Neural progenitor cell (in vitro differentiated cells): ENCODE measurements at regions not wholly inside any gene's neighbourhood (a gene's known extent, or its start where the extent isn't known, plus 50 kb on each side); places are given as distances from the start of the nearest gene placed in this dataset.

Experiments used
- DNase-seq: peaks from one replicate; pipeline ENCODE4 v3.0.0-alpha.2; 2016; ENCODE audit warnings: low spot score
- H2AFZ ChIP-seq: fragments of 200-600 bp; sonication (generic); replicated peaks from 2 replicates; pipeline ENCODE4 v1.6.1; 2016; ENCODE audit warnings: antibody characterized with exemption
- H3F3A ChIP-seq: fragments of 200-600 bp; sonication (generic); 2 replicates; pipeline ENCODE4 v1.6.1; 2016; ENCODE audit warnings: antibody characterized with exemption, low read depth
- H3K27ac ChIP-seq: fragments of 200-600 bp; sonication (generic); 2 replicates; pipeline ENCODE4 v1.5.1; 2016; ENCODE audit warnings: mild to moderate bottlenecking
- H3K27me3 ChIP-seq: fragments of 200-600 bp; sonication (generic); 2 replicates; pipeline ENCODE4 v1.6.1; 2016; ENCODE audit warnings: mild to moderate bottlenecking, moderate library complexity
- H3K36me3 ChIP-seq: fragments of 200-600 bp; sonication (generic); 2 replicates; pipeline ENCODE4 v1.5.1; 2016
- H3K4me1 ChIP-seq: fragments of 200-600 bp; sonication (generic); 2 replicates; pipeline ENCODE4 v1.6.1; 2016; ENCODE audit warnings: mixed run types
- H3K4me2 ChIP-seq: fragments of 200-600 bp; sonication (generic); 2 replicates; pipeline ENCODE4 v1.6.1; 2016
- H3K4me3 ChIP-seq: fragments of 200-600 bp; sonication (generic); 2 replicates; pipeline ENCODE4 v1.5.1; 2016
- H3K79me2 ChIP-seq: fragments of 200-600 bp; sonication (generic); 2 replicates; pipeline ENCODE4 v1.6.1; 2016; ENCODE audit warnings: low read depth
- H3K9ac ChIP-seq: fragments of 200-600 bp; sonication (generic); 2 replicates; pipeline ENCODE4 v1.6.1; 2016
- H3K9me3 ChIP-seq: fragments of 200-600 bp; sonication (generic); 2 replicates; pipeline ENCODE4 v1.5.1; 2016; ENCODE audit warnings: low read depth
- H4K20me1 ChIP-seq: fragments of 200-600 bp; sonication (generic); 2 replicates; pipeline ENCODE4 v1.6.1; 2016; ENCODE audit warnings: low read depth
- H3K27ac Mint-ChIP-seq: 3 replicates; pipeline ENCODE4 v1.8.0; 2021; ENCODE audit warnings: mixed read lengths
- H3K27me3 Mint-ChIP-seq: 2 replicates; pipeline ENCODE4 v1.8.0; 2022; ENCODE audit warnings: low read depth, mild to moderate bottlenecking, inconsistent platforms, moderate library complexity, mixed read lengths; ENCODE audit not compliant: insufficient read depth
- H3K36me3 Mint-ChIP-seq: 3 replicates; pipeline ENCODE4 v1.8.0; 2021; ENCODE audit warnings: mixed read lengths
- H3K4me1 Mint-ChIP-seq: 3 replicates; pipeline ENCODE4 v1.8.0; 2021; ENCODE audit warnings: mixed read lengths
- H3K4me3 Mint-ChIP-seq: 3 replicates; pipeline ENCODE4 v1.8.0; 2021; ENCODE audit warnings: mild to moderate bottlenecking, moderate library complexity, mixed read lengths
- H3K9me3 Mint-ChIP-seq: 3 replicates; pipeline ENCODE4 v1.8.0; 2020; ENCODE audit warnings: mixed read lengths
- CTCF ChIP-seq: fragments of 200-600 bp; sonication (generic); IDR thresholded peaks from 2 replicates; pipeline ENCODE4 v1.5.1; 2017; ENCODE audit warnings: antibody characterized with exemption, mild to moderate bottlenecking
- EZH2 ChIP-seq: fragments of 200-600 bp; sonication (generic); IDR thresholded peaks from 2 replicates; pipeline ENCODE4 v1.6.1; 2017; ENCODE audit warnings: antibody characterized with exemption, mild to moderate bottlenecking, moderate library complexity
- EZH2phosphoT487 ChIP-seq: fragments of 200-600 bp; sonication (generic); IDR thresholded peaks from 2 replicates; pipeline ENCODE4 v1.6.1; 2017; ENCODE audit warnings: antibody characterized with exemption

GRCh38 chr3:147117631-147118030 lies 288.7 kb downstream of the ZIC4 start:
- H3K36me3 ChIP-seq, result no peaks in the 10 kb centered on the region
- H3K27me3 ChIP-seq, result no peaks in the 10 kb centered on the region
- H4K20me1 ChIP-seq, result no peaks in the 10 kb centered on the region
- no peak for DNase-seq
- Mint-ChIP-seq H3K27ac (no peak overlapping the region), H3K27me3 (no peaks in the 10 kb centered on the region), H3K36me3 (peaks cover 3% of the 10 kb centered on the region), H3K4me1 (peaks cover 21% of the 10 kb centered on the region), H3K4me3 (no peak overlapping the region), H3K9me3 (peaks cover 2% of the 10 kb centered on the region)
- H3K79me2 ChIP-seq, result no peaks in the 10 kb centered on the region
- H3K27ac ChIP-seq, result no peak overlapping the region
- no peak for TF ChIP-seq EZH2
- TF ChIP-seq EZH2phosphoT487, result no peak
- TF ChIP-seq CTCF, result no peak
- no peaks in the 10 kb centered on the region for H3K9me3 ChIP-seq
- no peak overlapping the region for H3K4me2 ChIP-seq
- H3K9ac ChIP-seq, result no peak overlapping the region
- H3K4me3 ChIP-seq, result no peak overlapping the region
- no peak overlapping the region for H2AFZ ChIP-seq
- H3F3A ChIP-seq, result no peaks in the 10 kb centered on the region
- no peaks in the 10 kb centered on the region for H3K4me1 ChIP-seq

- no peak overlapping the region for H3K4me3 ChIP-seq
- H3K9me3 Mint-ChIP-seq, result peaks cover 16% of the 10 kb centered on the region
- H3K4me3 Mint-ChIP-seq, result no peak overlapping the region
- H2AFZ ChIP-seq, result no peak overlapping the region
- no peak for DNase-seq
- H3K36me3 ChIP-seq, result no peaks in the 10 kb centered on the region
- no peak overlapping the region for H3K9ac ChIP-seq
- no peaks in the 10 kb centered on the region for H3K4me1 Mint-ChIP-seq
- TF ChIP-seq EZH2 (no peak), CTCF (no peak), EZH2phosphoT487 (no peak)
- H3K4me2 ChIP-seq, result no peak overlapping the region
- peaks cover 2% of the 10 kb centered on the region for H3K27me3 Mint-ChIP-seq
- no peaks in the 10 kb centered on the region for H4K20me1 ChIP-seq
- no peaks in the 10 kb centered on the region for H3K4me1 ChIP-seq
- H3F3A ChIP-seq, result no peaks in the 10 kb centered on the region
- peaks cover 3% of the 10 kb centered on the region for H3K36me3 Mint-ChIP-seq
- H3K9me3 ChIP-seq, result no peaks in the 10 kb centered on the region
- H3K27me3 ChIP-seq, result no peaks in the 10 kb centered on the region
- H3K27ac ChIP-seq, result no peak overlapping the region
- no peak overlapping the region for H3K27ac Mint-ChIP-seq
- no peaks in the 10 kb centered on the region for H3K79me2 ChIP-seq
These were observed 292.9 kb downstream of the ZIC4 start for GRCh38 chr3:147113293-147114044.

- TF ChIP-seq CTCF (no peak), EZH2phosphoT487 (no peak), EZH2 (no peak)
- Mint-ChIP-seq H3K9me3 (peaks cover 15% of the 10 kb centered on the region), H3K27ac (no peak overlapping the region)
These were observed 307.3 kb downstream of the ZIC4 start for GRCh38 chr3:147099076-147099475.

More at GRCh38 chr3:147099076-147099475, 307.3 kb downstream of the ZIC4 start:
- Mint-ChIP-seq H3K36me3 (peaks cover 6% of the 10 kb centered on the region), H3K4me1 (no peaks in the 10 kb centered on the region), H3K4me3 (no peak overlapping the region), H3K27me3 (peaks cover 4% of the 10 kb centered on the region)
- Histone ChIP-seq H3K27me3 (no peaks in the 10 kb centered on the region), H3K4me3 (no peak overlapping the region), H3K79me2 (no peaks in the 10 kb centered on the region), H3K9me3 (no peaks in the 10 kb centered on the region), H2AFZ (no peak overlapping the region), H3K4me1 (no peaks in the 10 kb centered on the region), H3K27ac (no peak overlapping the region), H3F3A (no peaks in the 10 kb centered on the region), H3K9ac (no peak overlapping the region), H3K4me2 (no peak overlapping the region), H3K36me3 (no peaks in the 10 kb centered on the region), H4K20me1 (no peaks in the 10 kb centered on the region)
- DNase-seq, result no peak
